ENCODE measurements at regions not wholly inside any gene's neighbourhood (a gene's known extent, or its start where the extent isn't known, plus 50 kb on each side); places are given as distances from the start of the nearest gene placed in this dataset.

- TF ChIP-seq POLR2A (IDR thresholded peaks at IDR 0.05) (no peak), CTCF (IDR thresholded peaks at IDR 0.05) (no peak)
- no peak overlapping the region for H3K4me3 ChIP-seq
- H3K4me1 ChIP-seq = no peaks in the 10 kb centered on the region
- H3K27ac ChIP-seq = no peak overlapping the region
- peaks cover 0 to 11% (median 0%) of the 10 kb centered on the region in 9 donors for H3K27me3 ChIP-seq
- intact Hi-C loops (cut with DNase I) = no loop called here
- WGBS, 4 donors = 17 to 21% (median 19%) methylated on average over 1 of the region's 1 CpG
- peaks cover 0 to 7% (median 0%) of the 10 kb centered on the region in 12 donors for H3K9me3 ChIP-seq
- ATAC-seq = no peak
- no peak for DNase-seq
- no peaks in the 10 kb centered on the region for H3K36me3 ChIP-seq
Observed at GRCh38 chr5:175347931-175348330, 96.1 kb downstream of the DRD1 start.

GRCh38 chr5:175347027-175347426 is 97.0 kb downstream of the DRD1 start:
- no peak for ATAC-seq
- intact Hi-C loops (cut with DNase I) = no loop called here
- no peak for DNase-seq
- Histone ChIP-seq H3K27ac (no peak overlapping the region), H3K9me3 (peaks cover 0 to 7% (median 0%) of the 10 kb centered on the region in 12 donors), H3K4me1 (no peaks in the 10 kb centered on the region), H3K4me3 (no peak overlapping the region), H3K36me3 (no peaks in the 10 kb centered on the region), H3K27me3 (peaks cover 0 to 4% (median 0%) of the 10 kb centered on the region in 9 donors)
- TF ChIP-seq CTCF (IDR thresholded peaks at IDR 0.05) = no peak
- no peak for TF ChIP-seq POLR2A (IDR thresholded peaks at IDR 0.05)
- 44 to 56% (median 50%) methylated on average over 5 of the region's 5 CpGs for WGBS, 4 donors

- H3K4me3 ChIP-seq = no peak overlapping the region
- no peak overlapping the region for H3K27ac ChIP-seq
- H3K4me1 ChIP-seq = no peaks in the 10 kb centered on the region
- TF ChIP-seq POLR2A (IDR thresholded peaks at IDR 0.05) (no peak), CTCF (IDR thresholded peaks at IDR 0.05) (no peak)
- no peak for DNase-seq
- no peak for ATAC-seq
- peaks cover 0 to 7% (median 0%) of the 10 kb centered on the region in 9 donors for H3K27me3 ChIP-seq
- 30 to 49% (median 43%) methylated on average over 4 of the region's 4 CpGs for WGBS, 4 donors
- H3K36me3 ChIP-seq = no peaks in the 10 kb centered on the region
- intact Hi-C loops (cut with DNase I) = no loop called here
- peaks cover 0 to 7% (median 0%) of the 10 kb centered on the region in 12 donors for H3K9me3 ChIP-seq
Observed at GRCh38 chr5:175344331-175345195, 99.4 kb downstream of the DRD1 start.

- H3K27me3 ChIP-seq = peaks cover 0 to 7% (median 0%) of the 10 kb centered on the region in 9 donors
- WGBS, 4 donors = 66 to 79% (median 72%) methylated on average over 2 of the region's 2 CpGs
- ATAC-seq = no peak
- H3K4me3 ChIP-seq = no peak overlapping the region
- no peak for DNase-seq
- peaks cover 0 to 7% (median 0%) of the 10 kb centered on the region in 12 donors for H3K9me3 ChIP-seq
- H3K36me3 ChIP-seq = no peaks in the 10 kb centered on the region
- intact Hi-C loops (cut with DNase I) = no loop called here
- no peak overlapping the region for H3K27ac ChIP-seq
- TF ChIP-seq POLR2A (IDR thresholded peaks at IDR 0.05) = no peak
- TF ChIP-seq CTCF (IDR thresholded peaks at IDR 0.05) = no peak
- H3K4me1 ChIP-seq = no peaks in the 10 kb centered on the region
Observed at GRCh38 chr5:175343308-175343707, 100.7 kb downstream of the DRD1 start.

All from heart left ventricle (tissue), 16 donors.